ENCODE measurements at regions not wholly inside any gene's neighbourhood (a gene's known extent, or its start where the extent isn't known, plus 50 kb on each side); places are given as distances from the start of the nearest gene placed in this dataset.

DNA sequence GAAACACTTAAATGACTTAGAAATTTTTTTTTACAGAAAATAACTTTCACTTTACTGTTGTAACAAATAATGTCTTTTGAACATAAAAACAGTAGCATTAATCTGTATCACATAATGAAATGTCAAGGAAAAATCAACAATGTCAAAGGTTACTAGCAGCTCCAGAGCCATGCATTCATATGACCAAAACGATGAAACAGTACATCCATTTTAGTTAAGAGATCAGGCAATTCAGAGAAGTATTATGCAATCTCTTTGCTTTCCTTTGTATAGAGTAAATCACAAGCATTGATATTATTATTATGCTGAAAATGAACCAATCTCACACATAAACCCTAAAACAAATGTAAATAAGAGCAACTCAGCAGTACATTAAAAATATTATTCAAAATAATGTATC, 748.9 kb downstream of the PLA2G4A start (continued):
- no peak for TF ChIP-seq ZNF114 (CRISPR knock-in tag; IDR thresholded peaks at IDR 0.05)
- TF ChIP-seq, protein P1, sequence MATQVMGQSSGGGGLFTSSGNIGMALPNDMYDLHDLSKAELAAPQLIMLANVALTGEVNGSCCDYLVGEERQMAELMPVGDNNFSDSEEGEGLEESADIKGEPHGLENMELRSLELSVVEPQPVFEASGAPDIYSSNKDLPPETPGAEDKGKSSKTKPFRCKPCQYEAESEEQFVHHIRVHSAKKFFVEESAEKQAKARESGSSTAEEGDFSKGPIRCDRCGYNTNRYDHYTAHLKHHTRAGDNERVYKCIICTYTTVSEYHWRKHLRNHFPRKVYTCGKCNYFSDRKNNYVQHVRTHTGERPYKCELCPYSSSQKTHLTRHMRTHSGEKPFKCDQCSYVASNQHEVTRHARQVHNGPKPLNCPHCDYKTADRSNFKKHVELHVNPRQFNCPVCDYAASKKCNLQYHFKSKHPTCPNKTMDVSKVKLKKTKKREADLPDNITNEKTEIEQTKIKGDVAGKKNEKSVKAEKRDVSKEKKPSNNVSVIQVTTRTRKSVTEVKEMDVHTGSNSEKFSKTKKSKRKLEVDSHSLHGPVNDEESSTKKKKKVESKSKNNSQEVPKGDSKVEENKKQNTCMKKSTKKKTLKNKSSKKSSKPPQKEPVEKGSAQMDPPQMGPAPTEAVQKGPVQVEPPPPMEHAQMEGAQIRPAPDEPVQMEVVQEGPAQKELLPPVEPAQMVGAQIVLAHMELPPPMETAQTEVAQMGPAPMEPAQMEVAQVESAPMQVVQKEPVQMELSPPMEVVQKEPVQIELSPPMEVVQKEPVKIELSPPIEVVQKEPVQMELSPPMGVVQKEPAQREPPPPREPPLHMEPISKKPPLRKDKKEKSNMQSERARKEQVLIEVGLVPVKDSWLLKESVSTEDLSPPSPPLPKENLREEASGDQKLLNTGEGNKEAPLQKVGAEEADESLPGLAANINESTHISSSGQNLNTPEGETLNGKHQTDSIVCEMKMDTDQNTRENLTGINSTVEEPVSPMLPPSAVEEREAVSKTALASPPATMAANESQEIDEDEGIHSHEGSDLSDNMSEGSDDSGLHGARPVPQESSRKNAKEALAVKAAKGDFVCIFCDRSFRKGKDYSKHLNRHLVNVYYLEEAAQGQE (IDR thresholded peaks at IDR 0.05; ENCODE audit: unreplicated experiment) = no peak
- TF ChIP-seq POLR2AphosphoS5 (IDR thresholded peaks at IDR 0.05; ENCODE audit: low read depth) = no peak
- TF ChIP-seq ZNF331 (CRISPR knock-in tag; IDR thresholded peaks at IDR 0.05; ENCODE audit: low read depth) = no peak
- TF ChIP-seq JUNB (IDR thresholded peaks at IDR 0.05; ENCODE audit: unreplicated experiment) = no peak
- no peak for TF ChIP-seq NANOG (IDR thresholded peaks at IDR 0.05; ENCODE audit: borderline replicate concordance)
- TF ChIP-seq STAT1 (IDR thresholded peaks at IDR 0.05; ENCODE audit: unreplicated experiment) = no peak

DNA sequence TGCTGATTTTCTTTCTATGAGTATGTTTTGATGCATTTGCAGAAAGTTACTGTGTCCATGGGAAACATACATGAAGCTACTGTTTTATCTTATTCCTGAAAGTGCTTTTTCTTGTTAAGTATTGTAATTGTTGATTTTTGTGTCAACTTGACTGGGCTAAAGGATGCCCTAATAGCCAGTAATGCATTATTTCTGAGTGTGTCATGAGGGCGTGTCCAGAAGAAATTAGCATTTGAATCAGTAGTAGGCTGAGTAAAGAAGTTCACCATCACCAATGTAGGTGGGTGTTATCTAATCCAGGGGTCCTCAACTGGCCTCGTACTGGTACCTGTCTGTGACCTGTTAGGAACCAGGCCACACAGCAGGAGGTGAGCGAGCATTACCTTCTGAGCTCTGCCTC, 760.2 kb downstream of the PLA2G4A start:
- Histone ChIP-seq H3K36me3 (ENCODE audit: insufficient read depth) (no peaks in the 10 kb centered on the region), H3K4me1 (ENCODE audit: insufficient read depth) (no peaks in the 10 kb centered on the region), H3K9me2 (ENCODE audit: insufficient read depth) (peaks cover 4% of the 10 kb centered on the region), H4K20me1 (replicated peaks; ENCODE audit: insufficient read depth) (no peaks in the 10 kb centered on the region), H3K27me3 (ENCODE audit: insufficient read depth) (no peaks in the 10 kb centered on the region), H3K27ac (ENCODE audit: low read depth) (no peak overlapping the region), H3K79me2 (replicated peaks; ENCODE audit: insufficient read depth) (no peaks in the 10 kb centered on the region), H3K4me2 (no peak overlapping the region), H2AFZ (no peak overlapping the region), H3K4me3 (no peak overlapping the region), H3F3A (replicated peaks; ENCODE audit: low read depth) (no peaks in the 10 kb centered on the region)
- H3K4me1 Mint-ChIP-seq = no peaks in the 10 kb centered on the region
- ATAC-seq (no peak), DNase-seq (ENCODE audit: low spot score) (no peak)
- H3K36me3 Mint-ChIP-seq (ENCODE audit: low read depth) = no peaks in the 10 kb centered on the region
- no peak overlapping the region for H3K27ac Mint-ChIP-seq
- no peaks in the 10 kb centered on the region for H3K27me3 Mint-ChIP-seq (ENCODE audit: insufficient read depth, low read depth, poor library complexity)
- no peak overlapping the region for H3K4me3 Mint-ChIP-seq
- H3K9me3 Mint-ChIP-seq = no peaks in the 10 kb centered on the region
- TF ChIP-seq, protein P1 (IDR thresholded peaks at IDR 0.05; ENCODE audit: unreplicated experiment) = no peak
- TF ChIP-seq ZNF331 (CRISPR knock-in tag; IDR thresholded peaks at IDR 0.05; ENCODE audit: low read depth) = no peak
- TF ChIP-seq, protein P2, sequence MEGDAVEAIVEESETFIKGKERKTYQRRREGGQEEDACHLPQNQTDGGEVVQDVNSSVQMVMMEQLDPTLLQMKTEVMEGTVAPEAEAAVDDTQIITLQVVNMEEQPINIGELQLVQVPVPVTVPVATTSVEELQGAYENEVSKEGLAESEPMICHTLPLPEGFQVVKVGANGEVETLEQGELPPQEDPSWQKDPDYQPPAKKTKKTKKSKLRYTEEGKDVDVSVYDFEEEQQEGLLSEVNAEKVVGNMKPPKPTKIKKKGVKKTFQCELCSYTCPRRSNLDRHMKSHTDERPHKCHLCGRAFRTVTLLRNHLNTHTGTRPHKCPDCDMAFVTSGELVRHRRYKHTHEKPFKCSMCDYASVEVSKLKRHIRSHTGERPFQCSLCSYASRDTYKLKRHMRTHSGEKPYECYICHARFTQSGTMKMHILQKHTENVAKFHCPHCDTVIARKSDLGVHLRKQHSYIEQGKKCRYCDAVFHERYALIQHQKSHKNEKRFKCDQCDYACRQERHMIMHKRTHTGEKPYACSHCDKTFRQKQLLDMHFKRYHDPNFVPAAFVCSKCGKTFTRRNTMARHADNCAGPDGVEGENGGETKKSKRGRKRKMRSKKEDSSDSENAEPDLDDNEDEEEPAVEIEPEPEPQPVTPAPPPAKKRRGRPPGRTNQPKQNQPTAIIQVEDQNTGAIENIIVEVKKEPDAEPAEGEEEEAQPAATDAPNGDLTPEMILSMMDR (conservative IDR thresholded peaks at IDR 0.05; ENCODE audit: low read depth in 2 of 2) = no peak
- TF ChIP-seq EZH2 (IDR thresholded peaks at IDR 0.05; ENCODE audit: low read depth, unreplicated experiment) = no peak
- TF ChIP-seq, protein P3, sequence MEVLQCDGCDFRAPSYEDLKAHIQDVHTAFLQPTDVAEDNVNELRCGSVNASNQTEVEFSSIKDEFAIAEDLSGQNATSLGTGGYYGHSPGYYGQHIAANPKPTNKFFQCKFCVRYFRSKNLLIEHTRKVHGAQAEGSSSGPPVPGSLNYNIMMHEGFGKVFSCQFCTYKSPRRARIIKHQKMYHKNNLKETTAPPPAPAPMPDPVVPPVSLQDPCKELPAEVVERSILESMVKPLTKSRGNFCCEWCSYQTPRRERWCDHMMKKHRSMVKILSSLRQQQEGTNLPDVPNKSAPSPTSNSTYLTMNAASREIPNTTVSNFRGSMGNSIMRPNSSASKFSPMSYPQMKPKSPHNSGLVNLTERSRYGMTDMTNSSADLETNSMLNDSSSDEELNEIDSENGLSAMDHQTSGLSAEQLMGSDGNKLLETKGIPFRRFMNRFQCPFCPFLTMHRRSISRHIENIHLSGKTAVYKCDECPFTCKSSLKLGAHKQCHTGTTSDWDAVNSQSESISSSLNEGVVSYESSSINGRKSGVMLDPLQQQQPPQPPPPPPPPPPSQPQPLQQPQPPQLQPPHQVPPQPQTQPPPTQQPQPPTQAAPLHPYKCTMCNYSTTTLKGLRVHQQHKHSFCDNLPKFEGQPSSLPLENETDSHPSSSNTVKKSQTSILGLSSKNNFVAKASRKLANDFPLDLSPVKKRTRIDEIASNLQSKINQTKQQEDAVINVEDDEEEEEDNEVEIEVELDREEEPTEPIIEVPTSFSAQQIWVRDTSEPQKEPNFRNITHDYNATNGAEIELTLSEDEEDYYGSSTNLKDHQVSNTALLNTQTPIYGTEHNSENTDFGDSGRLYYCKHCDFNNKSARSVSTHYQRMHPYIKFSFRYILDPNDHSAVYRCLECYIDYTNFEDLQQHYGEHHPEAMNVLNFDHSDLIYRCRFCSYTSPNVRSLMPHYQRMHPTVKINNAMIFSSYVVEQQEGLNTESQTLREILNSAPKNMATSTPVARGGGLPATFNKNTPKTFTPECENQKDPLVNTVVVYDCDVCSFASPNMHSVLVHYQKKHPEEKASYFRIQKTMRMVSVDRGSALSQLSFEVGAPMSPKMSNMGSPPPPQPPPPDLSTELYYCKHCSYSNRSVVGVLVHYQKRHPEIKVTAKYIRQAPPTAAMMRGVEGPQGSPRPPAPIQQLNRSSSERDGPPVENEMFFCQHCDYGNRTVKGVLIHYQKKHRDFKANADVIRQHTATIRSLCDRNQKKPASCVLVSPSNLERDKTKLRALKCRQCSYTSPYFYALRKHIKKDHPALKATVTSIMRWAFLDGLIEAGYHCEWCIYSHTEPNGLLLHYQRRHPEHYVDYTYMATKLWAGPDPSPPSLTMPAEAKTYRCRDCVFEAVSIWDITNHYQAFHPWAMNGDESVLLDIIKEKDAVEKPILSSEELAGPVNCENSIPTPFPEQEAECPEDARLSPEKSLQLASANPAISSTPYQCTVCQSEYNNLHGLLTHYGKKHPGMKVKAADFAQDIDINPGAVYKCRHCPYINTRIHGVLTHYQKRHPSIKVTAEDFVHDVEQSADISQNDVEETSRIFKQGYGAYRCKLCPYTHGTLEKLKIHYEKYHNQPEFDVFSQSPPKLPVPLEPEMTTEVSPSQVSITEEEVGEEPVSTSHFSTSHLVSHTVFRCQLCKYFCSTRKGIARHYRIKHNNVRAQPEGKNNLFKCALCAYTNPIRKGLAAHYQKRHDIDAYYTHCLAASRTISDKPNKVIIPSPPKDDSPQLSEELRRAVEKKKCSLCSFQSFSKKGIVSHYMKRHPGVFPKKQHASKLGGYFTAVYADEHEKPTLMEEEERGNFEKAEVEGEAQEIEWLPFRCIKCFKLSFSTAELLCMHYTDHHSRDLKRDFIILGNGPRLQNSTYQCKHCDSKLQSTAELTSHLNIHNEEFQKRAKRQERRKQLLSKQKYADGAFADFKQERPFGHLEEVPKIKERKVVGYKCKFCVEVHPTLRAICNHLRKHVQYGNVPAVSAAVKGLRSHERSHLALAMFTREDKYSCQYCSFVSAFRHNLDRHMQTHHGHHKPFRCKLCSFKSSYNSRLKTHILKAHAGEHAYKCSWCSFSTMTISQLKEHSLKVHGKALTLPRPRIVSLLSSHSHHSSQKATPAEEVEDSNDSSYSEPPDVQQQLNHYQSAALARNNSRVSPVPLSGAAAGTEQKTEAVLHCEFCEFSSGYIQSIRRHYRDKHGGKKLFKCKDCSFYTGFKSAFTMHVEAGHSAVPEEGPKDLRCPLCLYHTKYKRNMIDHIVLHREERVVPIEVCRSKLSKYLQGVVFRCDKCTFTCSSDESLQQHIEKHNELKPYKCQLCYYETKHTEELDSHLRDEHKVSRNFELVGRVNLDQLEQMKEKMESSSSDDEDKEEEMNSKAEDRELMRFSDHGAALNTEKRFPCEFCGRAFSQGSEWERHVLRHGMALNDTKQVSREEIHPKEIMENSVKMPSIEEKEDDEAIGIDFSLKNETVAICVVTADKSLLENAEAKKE (CRISPR knock-in tag; IDR thresholded peaks at IDR 0.05) = no peak
- no peak for TF ChIP-seq STAT1 (IDR thresholded peaks at IDR 0.05; ENCODE audit: unreplicated experiment)
- no peak for TF ChIP-seq POLR2AphosphoS5 (IDR thresholded peaks at IDR 0.05; ENCODE audit: low read depth)

Data from GM23338 (cell line).